Natural killer cell (primary cell): ENCODE measurements at regions not wholly inside any gene's neighbourhood (a gene's known extent, or its start where the extent isn't known, plus 50 kb on each side); places are given as distances from the start of the nearest gene placed in this dataset.

Experiments used
- ATAC-seq, 3 donors: fragments of 150-1000 bp in 2 of 3; fragments of 200-7000 bp in 1 of 3; cut with Tn5 transposase; 1 replicate in 1 of 3; 2 replicates in 2 of 3; pipeline ENCODE4 v1.10.0; 2021; ENCODE audit warnings: mild to moderate bottlenecking in 2 of 3, moderate library complexity in 2 of 3
- DNase-seq, 2 donors: peaks; one replicate each; pipeline versions ENCODE4 v3.0.0 to v3.0.0-alpha.2; 2013 to 2021; ENCODE audit warnings: mixed read lengths in 1 of 2
- H3K27ac ChIP-seq: one replicate; pipeline ENCODE4 v1.5.1; 2013; ENCODE audit warnings: mild to moderate bottlenecking, low read length
- H3K27me3 ChIP-seq: one replicate; pipeline ENCODE4 v1.6.1; 2013; ENCODE audit warnings: low read length; ENCODE audit not compliant: control insufficient read depth, insufficient read depth
- H3K36me3 ChIP-seq: one replicate; pipeline ENCODE4 v1.6.1; 2013; ENCODE audit warnings: low read length; ENCODE audit not compliant: control insufficient read depth, insufficient read depth
- H3K4me1 ChIP-seq: one replicate; pipeline ENCODE4 v1.6.1; 2013; ENCODE audit warnings: low read length; ENCODE audit not compliant: control insufficient read depth, insufficient read depth
- H3K4me3 ChIP-seq: one replicate; pipeline ENCODE4 v1.5.1; 2013; ENCODE audit warnings: low read length
- H3K9me3 ChIP-seq: one replicate; pipeline ENCODE4 v1.6.1; 2013; ENCODE audit warnings: low read length; ENCODE audit not compliant: control insufficient read depth, insufficient read depth
- H3K27ac Mint-ChIP-seq, 2 donors: one replicate each; pipeline ENCODE4 v1.8.0; 2022; ENCODE audit warnings: mild to moderate bottlenecking in 2 of 2, mixed read lengths in 2 of 2, moderate library complexity in 1 of 2
- H3K27me3 Mint-ChIP-seq, 2 donors: one replicate each; pipeline ENCODE4 v1.8.0; 2022; ENCODE audit warnings: low read depth in 2 of 2, mixed read lengths in 2 of 2
- H3K36me3 Mint-ChIP-seq: one replicate; pipeline ENCODE4 v1.8.0; 2022; ENCODE audit warnings: mixed read lengths
- H3K4me1 Mint-ChIP-seq, 2 donors: one replicate each; pipeline ENCODE4 v1.8.0; 2022; ENCODE audit warnings: mixed read lengths in 2 of 2
- H3K4me3 Mint-ChIP-seq: one replicate; pipeline ENCODE4 v1.8.0; 2022; ENCODE audit warnings: mild to moderate bottlenecking, moderate library complexity, mixed read lengths
- H3K9me3 Mint-ChIP-seq, 2 donors: one replicate each; pipeline ENCODE4 v1.8.0; 2022; ENCODE audit warnings: mixed read lengths in 2 of 2
- CTCF ChIP-seq: fragments of 200-600 bp; IDR thresholded peaks from one replicate; pipeline ENCODE4 v1.8.0; 2022; ENCODE audit warnings: antibody characterized with exemption
- WGBS: methylation state at CpG from one replicate; pipeline ENCODE4 v1.1.7; 2013; ENCODE audit warnings: missing lambda C conversion rate; ENCODE audit not compliant: insufficient coverage; 5-methylcytosine and 5-hydroxymethylcytosine counted together
- intact Hi-C: fragments of 100-400 bp; cut with micrococcal nuclease; formaldehyde crosslinking; loops from one replicate; pipeline ENCODE4 v1.14.2; 2022

GRCh38 chr6:11450037-11450436 is 87.5 kb upstream of the TMEM170B start:
- no peak overlapping the region for H3K4me3 ChIP-seq
- Mint-ChIP-seq H3K27me3 (peaks cover 21 to 39% of the 10 kb centered on the region in 2 donors), H3K27ac (no peak overlapping the region), H3K4me3 (no peak overlapping the region), H3K9me3 (no peaks in the 10 kb centered on the region), H3K36me3 (no peaks in the 10 kb centered on the region), H3K4me1 (no peaks in the 10 kb centered on the region)
- H3K27me3 ChIP-seq, result peaks cover 3% of the 10 kb centered on the region
- no peaks in the 10 kb centered on the region for H3K4me1 ChIP-seq
- intact Hi-C loops, result no loop called here
- TF ChIP-seq CTCF, result no peak
- ATAC-seq, result no peak
- no peaks in the 10 kb centered on the region for H3K9me3 ChIP-seq
- DNase-seq, result no peak
- H3K36me3 ChIP-seq, result no peaks in the 10 kb centered on the region
- 84% methylated on average over 2 of the region's 2 CpGs for WGBS
- H3K27ac ChIP-seq, result no peak overlapping the region

- H3K4me1 Mint-ChIP-seq, result no peaks in the 10 kb centered on the region
- DNase-seq (no peak), ATAC-seq (no peak)
- H3K9me3 ChIP-seq, result no peaks in the 10 kb centered on the region
- H3K36me3 ChIP-seq, result no peaks in the 10 kb centered on the region
- H3K27me3 Mint-ChIP-seq, result peaks cover 15 to 45% of the 10 kb centered on the region in 2 donors
- no peaks in the 10 kb centered on the region for H3K36me3 Mint-ChIP-seq
- H3K27me3 ChIP-seq, result peaks cover 3% of the 10 kb centered on the region
- no peak overlapping the region for H3K4me3 Mint-ChIP-seq
- H3K27ac Mint-ChIP-seq, result no peak overlapping the region
- no peak overlapping the region for H3K27ac ChIP-seq
- WGBS, result 93% methylated on average over 1 of the region's 2 CpGs
- no peak for TF ChIP-seq CTCF
- H3K4me1 ChIP-seq, result no peaks in the 10 kb centered on the region
- intact Hi-C loops, result no loop called here
- no peaks in the 10 kb centered on the region for H3K9me3 Mint-ChIP-seq
- H3K4me3 ChIP-seq, result no peak overlapping the region
These were observed 88.1 kb upstream of the TMEM170B start for GRCh38 chr6:11449408-11449807.

GRCh38 chr6:11448038-11448437 is 89.5 kb upstream of the TMEM170B start:
- H3K27me3 Mint-ChIP-seq, result peaks cover 11 to 45% of the 10 kb centered on the region in 2 donors
- ATAC-seq, result no peak
- H3K27ac Mint-ChIP-seq, result no peak overlapping the region

More at GRCh38 chr6:11448038-11448437, 89.5 kb upstream of the TMEM170B start:
- H3K9me3 Mint-ChIP-seq, result no peaks in the 10 kb centered on the region
- TF ChIP-seq CTCF, result no peak
- H3K4me3 Mint-ChIP-seq, result no peak overlapping the region
- H3K9me3 ChIP-seq, result no peaks in the 10 kb centered on the region
- H3K4me3 ChIP-seq, result no peak overlapping the region
- peaks cover 3% of the 10 kb centered on the region for H3K27me3 ChIP-seq
- no peaks in the 10 kb centered on the region for H3K36me3 ChIP-seq
- no peaks in the 10 kb centered on the region for H3K4me1 Mint-ChIP-seq
- DNase-seq, result no peak
- H3K4me1 ChIP-seq, result no peaks in the 10 kb centered on the region
- intact Hi-C loops, result no loop called here
- no peak overlapping the region for H3K27ac ChIP-seq
- no peaks in the 10 kb centered on the region for H3K36me3 Mint-ChIP-seq
